ENCODE measurements at regions not wholly inside any gene's neighbourhood (a gene's known extent, or its start where the extent isn't known, plus 50 kb on each side); places are given as distances from the start of the nearest gene placed in this dataset.

DNA sequence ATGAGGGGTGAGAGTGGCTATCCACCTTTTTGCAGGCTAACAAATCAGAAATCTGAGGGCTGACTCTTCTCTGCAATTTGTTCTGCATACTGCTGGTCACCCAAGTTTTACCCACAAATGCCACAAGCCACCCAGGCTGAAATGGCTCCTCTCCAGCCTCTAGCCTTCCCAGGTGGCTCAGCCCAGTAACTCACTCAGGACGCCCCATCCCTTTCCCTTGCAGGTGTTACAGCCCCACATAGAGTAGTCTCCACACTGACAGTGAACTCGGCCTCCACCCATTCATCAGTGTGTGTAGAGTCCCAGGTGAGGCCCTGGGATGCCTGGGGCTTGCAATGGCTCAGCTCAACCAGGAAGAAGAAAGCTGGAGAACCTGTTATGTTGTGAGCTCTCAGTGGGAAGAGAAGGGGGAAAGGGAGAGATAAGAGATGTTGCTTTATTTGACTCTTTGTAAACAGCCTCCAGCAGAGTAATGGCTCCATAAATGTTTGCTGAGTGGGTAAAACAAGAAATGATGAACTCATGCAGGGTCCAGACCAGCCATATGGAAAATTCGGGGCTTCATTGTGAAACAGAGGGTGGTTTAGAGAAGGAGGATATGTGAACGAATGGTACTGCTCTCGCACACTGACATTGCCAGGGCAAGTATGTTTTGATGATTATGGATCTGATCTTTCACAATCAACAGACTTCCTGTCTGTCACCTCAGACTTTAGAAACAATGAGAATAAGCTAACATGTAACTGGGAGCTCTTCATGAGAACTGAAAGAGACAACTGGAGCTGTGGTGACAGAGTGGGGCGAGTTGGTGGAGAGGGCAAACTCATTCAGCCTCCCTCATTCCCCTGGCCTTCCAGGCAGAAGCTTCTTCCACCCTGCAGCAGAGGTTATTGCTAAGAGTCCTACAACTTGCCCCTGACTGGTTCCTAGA lies 74.2 kb upstream of the RFC3 start:
- no peak overlapping the region for H3K4me2 ChIP-seq (ENCODE audit: low read length)
- H3K27ac ChIP-seq (ENCODE audit: low read length): no peak overlapping the region
- H2AFZ ChIP-seq (ENCODE audit: low read depth, low read length): no peak overlapping the region
- H4K20me1 ChIP-seq (ENCODE audit: insufficient read depth): no peaks in the 10 kb centered on the region
- H3K4me3 ChIP-seq (ENCODE audit: low read length): no peak overlapping the region
- TF ChIP-seq POLR2AphosphoS5 (IDR thresholded peaks at IDR 0.05) (no peak), SMC3 (conservative IDR thresholded peaks at IDR 0.05; ENCODE audit: poor library complexity) (no peak), EP300 (conservative IDR thresholded peaks at IDR 0.05; ENCODE audit: poor library complexity, severe bottlenecking) (no peak), MXI1 (conservative IDR thresholded peaks at IDR 0.05; ENCODE audit: poor library complexity, severe bottlenecking) (no peak)
- TF ChIP-seq, protein P1, sequence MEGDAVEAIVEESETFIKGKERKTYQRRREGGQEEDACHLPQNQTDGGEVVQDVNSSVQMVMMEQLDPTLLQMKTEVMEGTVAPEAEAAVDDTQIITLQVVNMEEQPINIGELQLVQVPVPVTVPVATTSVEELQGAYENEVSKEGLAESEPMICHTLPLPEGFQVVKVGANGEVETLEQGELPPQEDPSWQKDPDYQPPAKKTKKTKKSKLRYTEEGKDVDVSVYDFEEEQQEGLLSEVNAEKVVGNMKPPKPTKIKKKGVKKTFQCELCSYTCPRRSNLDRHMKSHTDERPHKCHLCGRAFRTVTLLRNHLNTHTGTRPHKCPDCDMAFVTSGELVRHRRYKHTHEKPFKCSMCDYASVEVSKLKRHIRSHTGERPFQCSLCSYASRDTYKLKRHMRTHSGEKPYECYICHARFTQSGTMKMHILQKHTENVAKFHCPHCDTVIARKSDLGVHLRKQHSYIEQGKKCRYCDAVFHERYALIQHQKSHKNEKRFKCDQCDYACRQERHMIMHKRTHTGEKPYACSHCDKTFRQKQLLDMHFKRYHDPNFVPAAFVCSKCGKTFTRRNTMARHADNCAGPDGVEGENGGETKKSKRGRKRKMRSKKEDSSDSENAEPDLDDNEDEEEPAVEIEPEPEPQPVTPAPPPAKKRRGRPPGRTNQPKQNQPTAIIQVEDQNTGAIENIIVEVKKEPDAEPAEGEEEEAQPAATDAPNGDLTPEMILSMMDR (IDR thresholded peaks at IDR 0.05; ENCODE audit: poor library complexity, severe bottlenecking): no peak
- no peaks in the 10 kb centered on the region for H3F3A ChIP-seq (ENCODE audit: insufficient read depth, low read length, poor library complexity, severe bottlenecking)
- no peaks in the 10 kb centered on the region for H3K79me2 ChIP-seq (replicated peaks; ENCODE audit: insufficient read depth, low read length)
- no peaks in the 10 kb centered on the region for H3K9me2 ChIP-seq (ENCODE audit: insufficient read depth, low read length)
- H3K9me3 ChIP-seq (ENCODE audit: low read length): no peaks in the 10 kb centered on the region
- no peaks in the 10 kb centered on the region for H3K36me3 ChIP-seq (ENCODE audit: insufficient read depth, low read length)
- no peaks in the 10 kb centered on the region for H3K27me3 ChIP-seq (ENCODE audit: insufficient read depth, low read depth, low read length)
- H3K9ac ChIP-seq (ENCODE audit: low read length): no peak overlapping the region

- no peaks in the 10 kb centered on the region for H3F3A ChIP-seq (ENCODE audit: insufficient read depth, low read length, poor library complexity, severe bottlenecking)
- no peak overlapping the region for H2AFZ ChIP-seq (ENCODE audit: low read depth, low read length)
- no peak overlapping the region for H3K9ac ChIP-seq (ENCODE audit: low read length)
- no peaks in the 10 kb centered on the region for H4K20me1 ChIP-seq (ENCODE audit: insufficient read depth)
- no peaks in the 10 kb centered on the region for H3K36me3 ChIP-seq (ENCODE audit: insufficient read depth, low read length)
- no peak overlapping the region for H3K27ac ChIP-seq (ENCODE audit: low read length)
- H3K27me3 ChIP-seq (ENCODE audit: insufficient read depth, low read depth, low read length): no peaks in the 10 kb centered on the region
- H3K9me3 ChIP-seq (ENCODE audit: low read length): no peaks in the 10 kb centered on the region
- TF ChIP-seq, protein P2, sequence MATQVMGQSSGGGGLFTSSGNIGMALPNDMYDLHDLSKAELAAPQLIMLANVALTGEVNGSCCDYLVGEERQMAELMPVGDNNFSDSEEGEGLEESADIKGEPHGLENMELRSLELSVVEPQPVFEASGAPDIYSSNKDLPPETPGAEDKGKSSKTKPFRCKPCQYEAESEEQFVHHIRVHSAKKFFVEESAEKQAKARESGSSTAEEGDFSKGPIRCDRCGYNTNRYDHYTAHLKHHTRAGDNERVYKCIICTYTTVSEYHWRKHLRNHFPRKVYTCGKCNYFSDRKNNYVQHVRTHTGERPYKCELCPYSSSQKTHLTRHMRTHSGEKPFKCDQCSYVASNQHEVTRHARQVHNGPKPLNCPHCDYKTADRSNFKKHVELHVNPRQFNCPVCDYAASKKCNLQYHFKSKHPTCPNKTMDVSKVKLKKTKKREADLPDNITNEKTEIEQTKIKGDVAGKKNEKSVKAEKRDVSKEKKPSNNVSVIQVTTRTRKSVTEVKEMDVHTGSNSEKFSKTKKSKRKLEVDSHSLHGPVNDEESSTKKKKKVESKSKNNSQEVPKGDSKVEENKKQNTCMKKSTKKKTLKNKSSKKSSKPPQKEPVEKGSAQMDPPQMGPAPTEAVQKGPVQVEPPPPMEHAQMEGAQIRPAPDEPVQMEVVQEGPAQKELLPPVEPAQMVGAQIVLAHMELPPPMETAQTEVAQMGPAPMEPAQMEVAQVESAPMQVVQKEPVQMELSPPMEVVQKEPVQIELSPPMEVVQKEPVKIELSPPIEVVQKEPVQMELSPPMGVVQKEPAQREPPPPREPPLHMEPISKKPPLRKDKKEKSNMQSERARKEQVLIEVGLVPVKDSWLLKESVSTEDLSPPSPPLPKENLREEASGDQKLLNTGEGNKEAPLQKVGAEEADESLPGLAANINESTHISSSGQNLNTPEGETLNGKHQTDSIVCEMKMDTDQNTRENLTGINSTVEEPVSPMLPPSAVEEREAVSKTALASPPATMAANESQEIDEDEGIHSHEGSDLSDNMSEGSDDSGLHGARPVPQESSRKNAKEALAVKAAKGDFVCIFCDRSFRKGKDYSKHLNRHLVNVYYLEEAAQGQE (IDR thresholded peaks at IDR 0.05; ENCODE audit: borderline replicate concordance): no peak
- TF ChIP-seq TAF1 (IDR thresholded peaks at IDR 0.05; ENCODE audit: low read depth): no peak
- TF ChIP-seq RAD21 (conservative IDR thresholded peaks at IDR 0.05): no peak
- no peak for TF ChIP-seq EZH2 (IDR thresholded peaks at IDR 0.05; ENCODE audit: borderline replicate concordance, insufficient read depth, low read length, poor library complexity, severe bottlenecking)
- no peak for TF ChIP-seq SMC3 (conservative IDR thresholded peaks at IDR 0.05; ENCODE audit: poor library complexity)
- no peak for TF ChIP-seq MXI1 (conservative IDR thresholded peaks at IDR 0.05; ENCODE audit: poor library complexity, severe bottlenecking)
- H3K4me2 ChIP-seq (ENCODE audit: low read length): no peak overlapping the region
- H3K9me2 ChIP-seq (ENCODE audit: insufficient read depth, low read length): no peaks in the 10 kb centered on the region
- no peak overlapping the region for H3K4me3 ChIP-seq (ENCODE audit: low read length)
- H3K79me2 ChIP-seq (replicated peaks; ENCODE audit: insufficient read depth, low read length): no peaks in the 10 kb centered on the region
These were observed 73.2 kb upstream of the RFC3 start for GRCh38 chr13:33744589-33745369.
